Lung (tissue), 11 donors: ENCODE measurements at regions not wholly inside any gene's neighbourhood (a gene's known extent, or its start where the extent isn't known, plus 50 kb on each side); places are given as distances from the start of the nearest gene placed in this dataset.
A peak's percentile ranks its signal among the peaks of the same experiment; 100 is the strongest.

Experiments
- ATAC-seq: fragments of 200-7000 bp; cut with Tn5 transposase; one replicate; pipeline ENCODE4 v1.9.1; 2020; ENCODE audit warnings: moderate number of reproducible peaks; ENCODE audit not compliant: insufficient read depth, low FRiP score
- DNase-seq, 3 donors: peaks; one replicate each; pipeline ENCODE4 v3.0.0-alpha.2; 2013 to 2017
- H3K27ac ChIP-seq, 2 donors: one replicate each; pipeline ENCODE4 v1.5.1; 2013; ENCODE audit warnings: mild to moderate bottlenecking in 2 of 2, moderate library complexity in 2 of 2, control low read depth in 1 of 2, inconsistent platforms in 1 of 2, low read depth in 1 of 2, low read length in 1 of 2
- H3K27me3 ChIP-seq, 3 donors: one replicate each; pipeline ENCODE4 v1.5.1; 2013; ENCODE audit warnings: low read length in 2 of 3; ENCODE audit not compliant: control insufficient read depth in 3 of 3, insufficient read depth in 3 of 3
- H3K36me3 ChIP-seq, 4 donors: one replicate each; pipeline ENCODE4 v1.5.1; 2013; ENCODE audit warnings: low read length in 4 of 4, mild to moderate bottlenecking in 1 of 4, moderate library complexity in 1 of 4; ENCODE audit not compliant: control insufficient read depth in 4 of 4, insufficient read depth in 4 of 4
- H3K4me1 ChIP-seq, 5 donors: one replicate each; pipeline ENCODE4 v1.5.1; 2013; ENCODE audit warnings: low read length in 5 of 5, mild to moderate bottlenecking in 2 of 5, moderate library complexity in 1 of 5; ENCODE audit not compliant: control insufficient read depth in 5 of 5, insufficient read depth in 5 of 5
- H3K4me3 ChIP-seq: one replicate; pipeline ENCODE4 v1.5.1; 2013; ENCODE audit warnings: mild to moderate bottlenecking, control low read depth, moderate library complexity
- H3K9ac ChIP-seq, 2 donors: one replicate each; pipeline ENCODE4 v1.5.1; 2013; ENCODE audit warnings: low read length in 2 of 2, control low read depth in 1 of 2; ENCODE audit not compliant: insufficient read depth in 1 of 2
- H3K9me3 ChIP-seq, 4 donors: one replicate each; pipeline ENCODE4 v1.5.1; 2013; ENCODE audit warnings: low read length in 3 of 4, mild to moderate bottlenecking in 1 of 4, moderate library complexity in 1 of 4; ENCODE audit not compliant: control insufficient read depth in 4 of 4, insufficient read depth in 3 of 4
- WGBS, 2 donors: extraction: QIAGEN DNeasy Blood & Tissue Kit; methylation state at CpG; one replicate each; pipeline ENCODE4 v1.1.7; 2013; 5-methylcytosine and 5-hydroxymethylcytosine counted together
- TF ChIP-seq, protein P1 (sequence below): IDR thresholded peaks from 2 replicates; pipeline ENCODE4 v1.5.1; 2012; ENCODE audit warnings: mild to moderate bottlenecking; ENCODE audit errors: control extremely low read depth, extremely low read depth
- donor health status: control.
- donor health status: control.
- donor health status: Bipolar disorder and iron deficiency.
- donor health status: healthy.
- donor health status: DM: yes; HTN: yes; CAD: no.

DNA sequence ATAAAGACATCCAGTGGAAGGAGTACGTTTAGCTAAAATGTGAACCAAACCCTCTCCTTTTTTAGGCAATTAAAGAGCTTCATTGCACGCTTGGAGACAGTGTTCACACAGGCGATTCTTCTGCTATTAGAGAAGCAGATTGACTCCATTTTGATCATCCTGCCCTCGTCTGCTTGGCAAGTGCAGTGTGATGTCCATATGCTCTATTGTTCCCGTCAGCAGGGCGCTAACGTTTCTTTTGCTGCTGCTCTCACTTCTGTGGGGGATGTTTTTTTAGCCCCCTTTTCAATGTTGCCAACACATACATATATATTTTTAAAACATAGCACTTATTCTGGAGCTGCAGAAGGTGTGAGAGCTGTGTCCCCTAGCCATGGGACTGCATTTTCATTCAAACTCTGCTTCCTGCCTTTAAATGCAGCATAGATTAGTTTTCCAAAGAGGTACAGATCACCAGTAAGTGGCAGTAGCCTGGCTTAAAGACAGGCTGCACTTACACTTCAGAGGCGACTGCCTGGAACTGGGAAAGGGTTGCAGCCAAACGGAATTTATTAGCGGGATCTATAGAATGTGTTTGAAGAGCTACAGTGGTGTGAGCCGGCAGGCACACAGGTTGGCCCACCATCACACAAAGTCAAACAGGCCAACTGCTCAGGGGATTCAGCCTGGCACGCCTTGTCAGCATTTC is 292.6 kb upstream of the DPH6 start:
- Histone ChIP-seq H3K4me3 (no peak overlapping the region), H3K9ac (no peak overlapping the region), H3K4me1 (peaks cover 0 to 13% (median 6%) of the 10 kb centered on the region in 5 donors), H3K36me3 (no peaks in the 10 kb centered on the region), H3K27ac (no peak overlapping the region), H3K27me3 (no peaks in the 10 kb centered on the region), H3K9me3 (no peaks in the 10 kb centered on the region)
- no peak for ATAC-seq
- DNase-seq, result no peak
- WGBS, 2 donors, result 92 to 93% methylated on average over 12 of the region's 12 CpGs
- TF ChIP-seq, protein P1, sequence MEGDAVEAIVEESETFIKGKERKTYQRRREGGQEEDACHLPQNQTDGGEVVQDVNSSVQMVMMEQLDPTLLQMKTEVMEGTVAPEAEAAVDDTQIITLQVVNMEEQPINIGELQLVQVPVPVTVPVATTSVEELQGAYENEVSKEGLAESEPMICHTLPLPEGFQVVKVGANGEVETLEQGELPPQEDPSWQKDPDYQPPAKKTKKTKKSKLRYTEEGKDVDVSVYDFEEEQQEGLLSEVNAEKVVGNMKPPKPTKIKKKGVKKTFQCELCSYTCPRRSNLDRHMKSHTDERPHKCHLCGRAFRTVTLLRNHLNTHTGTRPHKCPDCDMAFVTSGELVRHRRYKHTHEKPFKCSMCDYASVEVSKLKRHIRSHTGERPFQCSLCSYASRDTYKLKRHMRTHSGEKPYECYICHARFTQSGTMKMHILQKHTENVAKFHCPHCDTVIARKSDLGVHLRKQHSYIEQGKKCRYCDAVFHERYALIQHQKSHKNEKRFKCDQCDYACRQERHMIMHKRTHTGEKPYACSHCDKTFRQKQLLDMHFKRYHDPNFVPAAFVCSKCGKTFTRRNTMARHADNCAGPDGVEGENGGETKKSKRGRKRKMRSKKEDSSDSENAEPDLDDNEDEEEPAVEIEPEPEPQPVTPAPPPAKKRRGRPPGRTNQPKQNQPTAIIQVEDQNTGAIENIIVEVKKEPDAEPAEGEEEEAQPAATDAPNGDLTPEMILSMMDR, result no peak

DNA sequence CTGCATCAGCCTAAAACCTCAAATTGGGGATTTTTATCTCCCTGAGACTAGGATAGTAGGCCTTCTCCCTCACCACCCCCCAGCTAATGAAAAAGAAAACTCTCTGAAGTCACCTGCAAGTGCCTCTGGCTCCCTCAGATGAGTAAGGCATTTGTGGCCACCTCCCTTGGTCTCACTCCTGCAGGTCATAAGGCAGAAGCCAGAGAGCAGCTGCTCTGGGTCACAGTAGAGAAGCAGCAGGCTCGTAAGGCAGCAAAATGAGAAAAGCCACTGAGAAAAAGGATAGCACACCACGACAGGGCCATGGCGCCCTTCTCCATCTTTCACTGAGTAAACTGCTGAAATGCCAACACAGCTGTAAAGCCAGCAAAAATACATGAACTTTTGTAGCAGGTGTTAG is 296.7 kb upstream of the DPH6 start:
- H3K4me3 ChIP-seq, result no peak overlapping the region
- H3K9me3 ChIP-seq, result no peaks in the 10 kb centered on the region
- no peak overlapping the region for H3K9ac ChIP-seq
- TF ChIP-seq, protein P1, result no peak
- WGBS, 2 donors, result 82 to 92% methylated on average over 3 of the region's 3 CpGs
- H3K36me3 ChIP-seq, result no peaks in the 10 kb centered on the region
- no peaks in the 10 kb centered on the region for H3K27me3 ChIP-seq
- peaks cover 0 to 12% (median 0%) of the 10 kb centered on the region in 5 donors for H3K4me1 ChIP-seq
- DNase-seq (no peak), ATAC-seq (no peak)
- H3K27ac ChIP-seq, result no peak overlapping the region

DNA sequence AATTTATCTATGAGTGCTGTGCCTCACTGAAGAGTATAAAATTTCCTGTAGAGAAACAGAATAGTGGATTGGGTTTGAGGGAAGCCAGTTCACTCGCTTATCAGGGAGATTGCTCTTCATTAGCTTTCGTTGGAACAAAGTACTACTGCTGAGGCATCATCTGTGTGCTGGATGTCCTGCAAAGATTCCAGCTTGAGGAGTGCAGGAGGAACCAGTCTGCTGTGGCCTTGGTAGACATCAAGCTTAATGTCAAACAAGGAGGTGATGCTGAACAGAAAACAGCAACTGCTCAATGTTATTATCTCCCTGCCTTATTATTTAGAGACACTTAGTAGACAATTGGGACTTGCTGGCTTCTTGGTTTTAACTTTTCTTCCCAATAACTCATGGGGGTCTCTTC is 297.5 kb upstream of the DPH6 start:
- H3K36me3 ChIP-seq, result no peaks in the 10 kb centered on the region
- H3K4me1 ChIP-seq, result peaks cover 0 to 12% (median 0%) of the 10 kb centered on the region in 5 donors
- no peaks in the 10 kb centered on the region for H3K9me3 ChIP-seq
- 87 to 88% methylated on average over 2 of the region's 2 CpGs for WGBS, 2 donors
- no peak overlapping the region for H3K9ac ChIP-seq
- TF ChIP-seq, protein P1, result no peak
- ATAC-seq (no peak), DNase-seq (peak in 2 of 3 donors; percentile 51 to 77)
- no peak overlapping the region for H3K27ac ChIP-seq
- no peaks in the 10 kb centered on the region for H3K27me3 ChIP-seq
- no peak overlapping the region for H3K4me3 ChIP-seq

DNA sequence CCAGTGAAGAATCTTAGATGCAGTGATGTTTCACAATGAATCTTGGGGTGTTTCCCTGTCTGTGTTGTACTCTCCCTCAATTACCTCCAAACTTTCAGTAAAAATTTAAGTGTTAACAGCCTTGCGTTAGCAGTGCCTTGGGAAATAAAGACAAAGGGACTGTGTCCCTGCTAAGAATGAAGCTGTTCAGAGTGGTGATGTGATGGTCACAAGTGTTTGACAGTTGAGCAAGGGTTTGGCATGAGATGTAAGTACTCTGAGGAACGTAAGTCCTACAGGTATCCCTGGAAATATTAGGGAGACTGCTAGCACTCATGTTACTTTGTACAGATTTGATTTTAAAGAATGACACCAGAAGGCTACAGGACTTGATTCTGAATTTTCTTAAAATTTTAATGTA is 304.3 kb upstream of the DPH6 start:
- H3K36me3 ChIP-seq, result no peaks in the 10 kb centered on the region
- H3K4me1 ChIP-seq, result no peaks in the 10 kb centered on the region
- TF ChIP-seq, protein P1, result no peak
- H3K9me3 ChIP-seq, result peaks cover 0 to 2% (median 0%) of the 10 kb centered on the region in 4 donors
- no peak overlapping the region for H3K4me3 ChIP-seq
- no peak overlapping the region for H3K9ac ChIP-seq
- WGBS, 2 donors, result 85 to 90% methylated on average over 2 of the region's 2 CpGs
- H3K27me3 ChIP-seq, result no peaks in the 10 kb centered on the region
- ATAC-seq (no peak), DNase-seq (no peak)
- H3K27ac ChIP-seq, result no peak overlapping the region
